HepG2 (cell line): ENCODE measurements at regions not wholly inside any gene's neighbourhood (a gene's known extent, or its start where the extent isn't known, plus 50 kb on each side); places are given as distances from the start of the nearest gene placed in this dataset.

ENCODE experiments used
- ATAC-seq: fragments of 200-7000 bp; cut with Tn5 transposase; 3 replicates; pipeline ENCODE4 v1.9.1; 2020; ENCODE audit warnings: mild to moderate bottlenecking, moderate library complexity
- BruUV-seq: library from RNA; stranded (reverse); fragments of 400-500 nt; replicated peaks from 2 replicates; lab custom pipeline; 2021; lab: Mats Ljungman, UMichigan
- CTCF ChIA-PET: fragments of 300-600 bp; formaldehyde crosslinking; extraction: SDS; loops from one replicate; lab custom pipeline; 2021; ENCODE audit warnings: low total read pairs, inconsistent platforms, low intra/inter-chr PET ratio; lab: Yijun Ruan, JAX
- POLR2A ChIA-PET: fragments of 350-600 bp; sonication (Branson Sonifier 250); formaldehyde crosslinking; loops from one replicate; lab custom pipeline; 2020; ENCODE audit warnings: antibody characterized with exemption, inconsistent platforms; lab: Yijun Ruan, JAX
- DNase-seq: peaks from one replicate; pipeline ENCODE4 v3.0.0-alpha.2; 2015; ENCODE audit warnings: low spot score
- FAIRE-seq: peaks from 3 replicates; lab custom pipeline; 2011; peaks lifted over from hg19 to GRCh38; lab: Jason Lieb, UNC
- H2AFZ ChIP-seq: one replicate; pipeline ENCODE4 v1.6.1; 2011; ENCODE audit warnings: low read length, inconsistent platforms
- H3K27ac ChIP-seq: fragments of 300-600 bp; 3 replicates; pipeline ENCODE4 v1.8.0; 2011; ENCODE audit warnings: mixed run types, mild to moderate bottlenecking, mixed read lengths, low read length, inconsistent platforms; ENCODE audit not compliant: insufficient read depth; ENCODE audit errors: extremely low read length
- H3K27me3 ChIP-seq, 2 experiments: fragments of 200-600 bp in 1 of 2; 2 replicates in 1 of 2; 3 replicates in 1 of 2; pipeline versions ENCODE4 v1.6.0 to v1.8.0; 2011; ENCODE audit warnings: low read length in 2 of 2, mild to moderate bottlenecking in 2 of 2, moderate library complexity in 2 of 2, inconsistent platforms in 1 of 2; ENCODE audit not compliant: insufficient read depth in 2 of 2, control insufficient read depth in 1 of 2
- H3K36me3 ChIP-seq, 2 experiments: fragments of 200-600 bp in 1 of 2; replicated peaks in 1 of 2; 2 replicates in 1 of 2; 3 replicates in 1 of 2; pipeline versions ENCODE4 v1.5.1 to v1.8.0; 2011; ENCODE audit warnings: low read length in 2 of 2, inconsistent platforms in 1 of 2; ENCODE audit not compliant: insufficient read depth in 2 of 2, control insufficient read depth in 1 of 2
- H3K4me1 ChIP-seq: 2 replicates; pipeline ENCODE4 v1.5.1; 2012; ENCODE audit warnings: low read length, inconsistent platforms; ENCODE audit not compliant: insufficient read depth
- H3K4me2 ChIP-seq: 2 replicates; pipeline ENCODE4 v1.6.0; 2011; ENCODE audit warnings: low read depth, low read length, inconsistent platforms
- H3K4me3 ChIP-seq, 3 experiments: fragments of 200-600 bp in 1 of 3; sonication (generic), shearing (Covaris generic) in 1 of 3; replicated peaks in 1 of 3; 2 replicates each; pipeline ENCODE4 v1.5.1; 2011 to 2016; ENCODE audit warnings: low read length in 3 of 3, inconsistent platforms in 2 of 3, low read depth in 2 of 3, mild to moderate bottlenecking in 2 of 3, control low read depth in 1 of 3, mixed read lengths in 1 of 3; ENCODE audit not compliant: insufficient read depth in 1 of 3
- H3K79me2 ChIP-seq: one replicate; pipeline ENCODE4 v1.6.1; 2011; ENCODE audit warnings: low read length, inconsistent platforms; ENCODE audit not compliant: insufficient read depth
- H3K9ac ChIP-seq: 2 replicates; pipeline ENCODE4 v1.6.0; 2011; ENCODE audit warnings: mild to moderate bottlenecking, low read depth, low read length, inconsistent platforms; ENCODE audit not compliant: insufficient read depth
- H3K9me3 ChIP-seq: 2 replicates; pipeline ENCODE4 v1.5.1; 2012; ENCODE audit warnings: mild to moderate bottlenecking, low read length
- H4K20me1 ChIP-seq: 2 replicates; pipeline ENCODE4 v1.6.0; 2011; ENCODE audit warnings: inconsistent platforms, mild to moderate bottlenecking, low read length, moderate library complexity; ENCODE audit not compliant: insufficient read depth
- FOXA3 ChIP-seq: IDR thresholded peaks from 2 replicates; pipeline ENCODE4 v1.6.1; 2016; ENCODE audit warnings: missing genetic modification reagents, missing compliant biosample characterization
- HMGA1 ChIP-seq: sonication (generic); formaldehyde crosslinking; conservative IDR thresholded peaks from 2 replicates; pipeline ENCODE4 v1.4.0; 2020; ENCODE audit warnings: missing genetic modification reagents
- MXD4 ChIP-seq: IDR thresholded peaks from 2 replicates; pipeline ENCODE4 v1.6.1; 2016; ENCODE audit warnings: mild to moderate bottlenecking, missing biosample characterization, missing genetic modification reagents
- REL ChIP-seq: sonication (generic); formaldehyde crosslinking; conservative IDR thresholded peaks from 2 replicates; pipeline ENCODE4 v1.8.0; 2022; ENCODE audit warnings: mild to moderate bottlenecking, missing genetic modification reagents, moderate library complexity
- RFX1 ChIP-seq: fragments of 450-650 bp; IDR thresholded peaks from 2 replicates; pipeline ENCODE4 v1.6.1; 2017
- ZBTB1 ChIP-seq: sonication (generic); formaldehyde crosslinking; IDR thresholded peaks from 2 replicates; pipeline ENCODE4 v1.4.0; 2020; ENCODE audit warnings: missing genetic modification reagents, borderline replicate concordance
- ZNF614 ChIP-seq: IDR thresholded peaks from 2 replicates; pipeline ENCODE4 v1.6.1; 2018; ENCODE audit warnings: missing biosample characterization, missing genetic modification reagents, inconsistent platforms, borderline replicate concordance
- ZNF674 ChIP-seq: sonication (generic); formaldehyde crosslinking; IDR thresholded peaks from 2 replicates; pipeline ENCODE4 v1.5.0; 2020; ENCODE audit warnings: low read depth, mild to moderate bottlenecking, missing genetic modification reagents
- ZNF781 ChIP-seq: sonication (generic); formaldehyde crosslinking; IDR thresholded peaks from 2 replicates; pipeline ENCODE4 v1.5.1; 2020; ENCODE audit warnings: borderline replicate concordance, mild to moderate bottlenecking, missing genetic modification reagents; ENCODE audit errors: not compliant biosample characterization
- WGBS: methylation state at CpG from one replicate; pipeline ENCODE4 v1.1.6; 2017; ENCODE audit warnings: low lambda C conversion rate; 5-methylcytosine and 5-hydroxymethylcytosine counted together
- in situ Hi-C: cut with HindIII; loops from 2 replicates; pipeline ENCODE4 v1.10.0; 2017; ENCODE audit warnings: low pct_unique_long_range_greater_than_20kb; ENCODE audit not compliant: extremely low pct_ligation_motif_present
- intact Hi-C: fragments of 100-400 bp; cut with micrococcal nuclease; formaldehyde crosslinking; loops from one replicate; pipeline ENCODE4 v1.10.0; 2022; ENCODE audit not compliant: unreplicated experiment
- TF ChIP-seq, protein P1 (sequence below): sonication (generic); formaldehyde crosslinking; IDR thresholded peaks from 2 replicates; pipeline ENCODE4 v1.8.0; 2022; ENCODE audit warnings: mild to moderate bottlenecking, missing genetic modification reagents, moderate library complexity
- TF ChIP-seq, protein P2 (sequence below): IDR thresholded peaks from 2 replicates; pipeline ENCODE4 v1.6.1; 2016; ENCODE audit warnings: missing genetic modification reagents, missing compliant biosample characterization
- TF ChIP-seq, protein P3 (sequence below): sonication (generic); formaldehyde crosslinking; IDR thresholded peaks from 2 replicates; pipeline ENCODE4 v1.8.1; 2022; ENCODE audit warnings: low read depth, mild to moderate bottlenecking, missing genetic modification reagents

- 64% methylated on average over 8 of the region's 25 CpGs for WGBS
- TF ChIP-seq ZNF674 (CRISPR knock-in tag) (no peak), ZBTB1 (CRISPR knock-in tag) (no peak), HMGA1 (no peak), MXD4 (CRISPR knock-in tag) (no peak), ZNF614 (no peak), RFX1 (no peak), FOXA3 (CRISPR knock-in tag) (no peak), REL (no peak), ZNF781 (CRISPR knock-in tag) (no peak)
- TF ChIP-seq, protein P1, sequence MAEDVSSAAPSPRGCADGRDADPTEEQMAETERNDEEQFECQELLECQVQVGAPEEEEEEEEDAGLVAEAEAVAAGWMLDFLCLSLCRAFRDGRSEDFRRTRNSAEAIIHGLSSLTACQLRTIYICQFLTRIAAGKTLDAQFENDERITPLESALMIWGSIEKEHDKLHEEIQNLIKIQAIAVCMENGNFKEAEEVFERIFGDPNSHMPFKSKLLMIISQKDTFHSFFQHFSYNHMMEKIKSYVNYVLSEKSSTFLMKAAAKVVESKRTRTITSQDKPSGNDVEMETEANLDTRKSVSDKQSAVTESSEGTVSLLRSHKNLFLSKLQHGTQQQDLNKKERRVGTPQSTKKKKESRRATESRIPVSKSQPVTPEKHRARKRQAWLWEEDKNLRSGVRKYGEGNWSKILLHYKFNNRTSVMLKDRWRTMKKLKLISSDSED (CRISPR knock-in tag): no peak
- TF ChIP-seq, protein P2, sequence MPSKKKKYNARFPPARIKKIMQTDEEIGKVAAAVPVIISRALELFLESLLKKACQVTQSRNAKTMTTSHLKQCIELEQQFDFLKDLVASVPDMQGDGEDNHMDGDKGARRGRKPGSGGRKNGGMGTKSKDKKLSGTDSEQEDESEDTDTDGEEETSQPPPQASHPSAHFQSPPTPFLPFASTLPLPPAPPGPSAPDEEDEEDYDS (CRISPR knock-in tag): no peak
- TF ChIP-seq, protein P3, sequence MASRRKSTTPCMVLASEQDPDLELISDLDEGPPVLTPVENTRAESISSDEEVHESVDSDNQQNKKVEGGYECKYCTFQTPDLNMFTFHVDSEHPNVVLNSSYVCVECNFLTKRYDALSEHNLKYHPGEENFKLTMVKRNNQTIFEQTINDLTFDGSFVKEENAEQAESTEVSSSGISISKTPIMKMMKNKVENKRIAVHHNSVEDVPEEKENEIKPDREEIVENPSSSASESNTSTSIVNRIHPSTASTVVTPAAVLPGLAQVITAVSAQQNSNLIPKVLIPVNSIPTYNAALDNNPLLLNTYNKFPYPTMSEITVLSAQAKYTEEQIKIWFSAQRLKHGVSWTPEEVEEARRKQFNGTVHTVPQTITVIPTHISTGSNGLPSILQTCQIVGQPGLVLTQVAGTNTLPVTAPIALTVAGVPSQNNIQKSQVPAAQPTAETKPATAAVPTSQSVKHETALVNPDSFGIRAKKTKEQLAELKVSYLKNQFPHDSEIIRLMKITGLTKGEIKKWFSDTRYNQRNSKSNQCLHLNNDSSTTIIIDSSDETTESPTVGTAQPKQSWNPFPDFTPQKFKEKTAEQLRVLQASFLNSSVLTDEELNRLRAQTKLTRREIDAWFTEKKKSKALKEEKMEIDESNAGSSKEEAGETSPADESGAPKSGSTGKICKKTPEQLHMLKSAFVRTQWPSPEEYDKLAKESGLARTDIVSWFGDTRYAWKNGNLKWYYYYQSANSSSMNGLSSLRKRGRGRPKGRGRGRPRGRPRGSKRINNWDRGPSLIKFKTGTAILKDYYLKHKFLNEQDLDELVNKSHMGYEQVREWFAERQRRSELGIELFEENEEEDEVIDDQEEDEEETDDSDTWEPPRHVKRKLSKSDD (CRISPR knock-in tag): no peak
These were observed 1464.7 kb downstream of the EFNA5 start for GRCh38 chr5:106205916-106206571.

More at GRCh38 chr5:106205916-106206571, 1464.7 kb downstream of the EFNA5 start:
- Histone ChIP-seq H2AFZ (no peak overlapping the region), H3K36me3 (no peaks in the 10 kb centered on the region), H3K4me3 (no peak overlapping the region), H3K27ac (no peak overlapping the region), H3K4me2 (no peak overlapping the region), H3K79me2 (no peaks in the 10 kb centered on the region), H4K20me1 (no peaks in the 10 kb centered on the region), H3K9ac (no peak overlapping the region), H3K27me3 (no peaks in the 10 kb centered on the region; a peak in 1 of 5 replicates), H3K9me3 (no peaks in the 10 kb centered on the region), H3K4me1 (no peaks in the 10 kb centered on the region)
- in situ Hi-C loops: no loop called here
- BruUV-seq: no TSS peak
- ChIA-PET CTCF (no interaction called here), POLR2A (no interaction called here)
- DNase-seq (no peak), ATAC-seq (no peak), FAIRE-seq (no peak)
- intact Hi-C loops: no loop called here
